Brain microvascular endothelial cell (primary cell): ENCODE measurements at regions not wholly inside any gene's neighbourhood (a gene's known extent, or its start where the extent isn't known, plus 50 kb on each side); places are given as distances from the start of the nearest gene placed in this dataset.
"Not testable (repeated sequence)": the region's sequence is repeated elsewhere in the genome, so short reads cannot be mapped to it uniquely, and the experiment has no call there.

ENCODE experiments used
- DNase-seq: peaks from one replicate; pipeline ENCODE4 v3.0.0-alpha.2; 2020
- H3K27ac ChIP-seq: fragments of 250-450 bp; sonication (Bioruptor Pico); 2 replicates; pipeline ENCODE4 v1.5.1; 2020; ENCODE audit warnings: mild to moderate bottlenecking, moderate library complexity
- H3K27me3 ChIP-seq: fragments of 250-450 bp; sonication (Bioruptor Pico); replicated peaks from 2 replicates; pipeline ENCODE4 v1.5.1; 2020; ENCODE audit warnings: mild to moderate bottlenecking
- H3K36me3 ChIP-seq: fragments of 250-450 bp; sonication (Bioruptor Pico); replicated peaks from 2 replicates; pipeline ENCODE4 v1.5.1; 2020; ENCODE audit warnings: mild to moderate bottlenecking
- H3K4me3 ChIP-seq: 2 replicates; pipeline ENCODE4 v1.5.1; 2011; ENCODE audit warnings: low read depth, mild to moderate bottlenecking, control low read depth, low read length, moderate library complexity
- CTCF ChIP-seq: IDR thresholded peaks from 2 replicates; pipeline ENCODE4 v1.5.1; 2011; ENCODE audit warnings: low read depth, mild to moderate bottlenecking, moderate library complexity, low read length, control low read depth, inconsistent platforms; ENCODE audit errors: missing control alignments
- in situ Hi-C: cut with HindIII; loops from 2 replicates; pipeline ENCODE4 v1.10.0; 2017; ENCODE audit warnings: low sequenced_read_pairs, low pct_ligation_motif_present

- Histone ChIP-seq H3K4me3 (no peak overlapping the region), H3K36me3 (no peaks in the 10 kb centered on the region), H3K27me3 (no peaks in the 10 kb centered on the region), H3K27ac (no peak overlapping the region)
- TF ChIP-seq CTCF: no peak
- no peak for DNase-seq
- in situ Hi-C loops: no loop called here
Measured at GRCh38 chr2:53028746-53029423, 738.7 kb upstream of the CHAC2 start.

GRCh38 chr2:53028225-53028624 is 739.4 kb upstream of the CHAC2 start:
- TF ChIP-seq CTCF: no peak
- H3K27ac ChIP-seq: no peak overlapping the region
- H3K4me3 ChIP-seq: no peak overlapping the region
- no peaks in the 10 kb centered on the region for H3K36me3 ChIP-seq
- DNase-seq: no peak
- in situ Hi-C loops: no loop called here
- no peaks in the 10 kb centered on the region for H3K27me3 ChIP-seq

GRCh38 chr2:53022248-53022647 is 745.4 kb upstream of the CHAC2 start:
- in situ Hi-C loops, H3K4me3 ChIP-seq, H3K27me3 ChIP-seq, H3K36me3 ChIP-seq, DNase-seq, H3K27ac ChIP-seq: not testable (repeated sequence)

GRCh38 chr2:53021828-53022227 is 745.8 kb upstream of the CHAC2 start:
- Histone ChIP-seq H3K36me3 (no peaks in the 10 kb centered on the region), H3K27ac (no peak overlapping the region), H3K4me3 (no peak overlapping the region), H3K27me3 (no peaks in the 10 kb centered on the region)
- no peak for DNase-seq
- in situ Hi-C loops: no loop called here
- no peak for TF ChIP-seq CTCF

GRCh38 chr2:53021292-53021691 is 746.3 kb upstream of the CHAC2 start:
- TF ChIP-seq CTCF: no peak
- no peaks in the 10 kb centered on the region for H3K27me3 ChIP-seq
- peak; percentile 30 for DNase-seq
- H3K36me3 ChIP-seq: no peaks in the 10 kb centered on the region
- no peak overlapping the region for H3K4me3 ChIP-seq
- H3K27ac ChIP-seq: no peak overlapping the region
- in situ Hi-C loops: no loop called here

GRCh38 chr2:53018825-53019425 is 748.7 kb upstream of the CHAC2 start:
- peak; percentile 46 for TF ChIP-seq CTCF

More at GRCh38 chr2:53018825-53019425, 748.7 kb upstream of the CHAC2 start:
- in situ Hi-C loops: no loop called here
- DNase-seq: no peak
- H3K27ac ChIP-seq: no peak overlapping the region
- no peaks in the 10 kb centered on the region for H3K27me3 ChIP-seq
- no peaks in the 10 kb centered on the region for H3K36me3 ChIP-seq
- no peak overlapping the region for H3K4me3 ChIP-seq
